HCT116 (cell line): ENCODE measurements at regions not wholly inside any gene's neighbourhood (a gene's known extent, or its start where the extent isn't known, plus 50 kb on each side); places are given as distances from the start of the nearest gene placed in this dataset.
"Not testable (repeated sequence)": the region's sequence is repeated elsewhere in the genome, so short reads cannot be mapped to it uniquely, and the experiment has no call there.

Source experiments
- ATAC-seq: fragments of 200-7000 bp; cut with Tn5 transposase; 2 replicates; pipeline ENCODE4 v1.9.1; 2020; ENCODE audit warnings: mild to moderate bottlenecking, moderate library complexity
- BruUV-seq: library from RNA; stranded (reverse); fragments of 400-500 nt; replicated peaks from 2 replicates; lab custom pipeline; 2021; lab: Mats Ljungman, UMichigan
- CTCF ChIA-PET: fragments of 300-600 bp; sonication (Branson Sonifier 250); formaldehyde crosslinking; loops from one replicate; lab custom pipeline; 2021; ENCODE audit warnings: antibody characterized with exemption; lab: Charles Lee
- POLR2A ChIA-PET: fragments of 300-600, 350-600 bp; sonication (Branson Sonifier 250); formaldehyde crosslinking; loops from one replicate; lab custom pipeline; 2021; ENCODE audit warnings: antibody characterized with exemption; lab: Charles Lee
- RAD21 ChIA-PET, 2 experiments: fragments of 300-600 bp; sonication (Branson Sonifier 250); formaldehyde crosslinking; loops; one replicate each; lab custom pipeline; 2023; ENCODE audit warnings: low total read pairs in 2 of 2; ENCODE audit not compliant: uncharacterized antibody in 2 of 2, unreplicated experiment in 2 of 2, low non-redundant PET in 1 of 2; lab: Charles Lee
- DNase-seq: peaks from one replicate; pipeline ENCODE4 v3.0.0-alpha.2; 2010; ENCODE audit warnings: low read depth, low spot score
- H2AFZ ChIP-seq: fragments of 200-600 bp; shearing (Covaris generic), sonication (generic); 2 replicates; pipeline ENCODE4 v1.6.1; 2017; ENCODE audit warnings: low read depth, mixed run types, mixed read lengths, antibody characterized with exemption, low read length; ENCODE audit not compliant: poor library complexity, severe bottlenecking
- H3K27ac ChIP-seq: 2 replicates; pipeline ENCODE4 v1.5.1; 2012; ENCODE audit warnings: low read depth, low read length
- H3K27me3 ChIP-seq: fragments of 200-600 bp; sonication (generic); 2 replicates; pipeline ENCODE4 v1.6.1; 2016; ENCODE audit warnings: mixed run types, low read length, mixed read lengths; ENCODE audit not compliant: insufficient read depth
- H3K36me3 ChIP-seq, 2 experiments: fragments of 200-500 bp in 1 of 2; fragments of 200-600 bp in 1 of 2; sonication (Bioruptor generic) in 1 of 2; sonication (generic) in 1 of 2; 2 replicates each; pipeline versions ENCODE4 v1.5.1 to v1.6.1; 2014 to 2016; ENCODE audit warnings: low read length in 2 of 2, inconsistent platforms in 1 of 2, mixed read lengths in 1 of 2, mixed run types in 1 of 2; ENCODE audit not compliant: insufficient read depth in 2 of 2, control insufficient read depth in 1 of 2
- H3K4me1 ChIP-seq, 2 experiments: fragments of 200-600 bp in 1 of 2; sonication (generic) in 1 of 2; 2 replicates each; pipeline versions ENCODE4 v1.5.1 to v1.6.1; 2012 to 2017; ENCODE audit warnings: low read length in 2 of 2, inconsistent platforms in 1 of 2, mild to moderate bottlenecking in 1 of 2, mixed read lengths in 1 of 2, mixed run types in 1 of 2, moderate library complexity in 1 of 2; ENCODE audit not compliant: insufficient read depth in 2 of 2, control insufficient read depth in 1 of 2
- H3K4me2 ChIP-seq: fragments of 200-600 bp; sonication (generic); 2 replicates; pipeline ENCODE4 v1.6.1; 2017; ENCODE audit warnings: mixed run types, low read length, mixed read lengths
- H3K4me3 ChIP-seq, 2 experiments: fragments of 200-600 bp in 1 of 2; sonication (generic) in 1 of 2; replicated peaks in 1 of 2; 2 replicates each; pipeline ENCODE4 v1.5.1; 2011 to 2016; ENCODE audit warnings: low read length in 2 of 2, control low read depth in 1 of 2, low read depth in 1 of 2, mild to moderate bottlenecking in 1 of 2, mixed read lengths in 1 of 2, mixed run types in 1 of 2
- H3K79me2 ChIP-seq: fragments of 200-600 bp; sonication (generic); 2 replicates; pipeline ENCODE4 v1.6.1; 2017; ENCODE audit warnings: mild to moderate bottlenecking, mixed run types, low read length, moderate library complexity, mixed read lengths; ENCODE audit not compliant: insufficient read depth
- H3K9ac ChIP-seq: fragments of 200-600 bp; sonication (generic); 2 replicates; pipeline ENCODE4 v1.6.1; 2016; ENCODE audit warnings: low read length, mixed read lengths
- H3K9me2 ChIP-seq: fragments of 200-600 bp; sonication (generic), shearing (Covaris generic); 2 replicates; pipeline ENCODE4 v1.6.1; 2017; ENCODE audit warnings: mixed run types, mild to moderate bottlenecking, moderate library complexity; ENCODE audit not compliant: insufficient read depth
- H3K9me3 ChIP-seq, 2 experiments: fragments of 200-500 bp in 1 of 2; fragments of 200-600 bp in 1 of 2; sonication (Bioruptor generic) in 1 of 2; sonication (generic) in 1 of 2; 2 replicates each; pipeline ENCODE4 v1.6.1; 2014 to 2017; ENCODE audit warnings: low read length in 2 of 2, mixed read lengths in 2 of 2, inconsistent platforms in 1 of 2, low read depth in 1 of 2, mild to moderate bottlenecking in 1 of 2, mixed run types in 1 of 2, moderate library complexity in 1 of 2; ENCODE audit not compliant: control insufficient read depth in 1 of 2, insufficient read depth in 1 of 2
- H4K20me1 ChIP-seq: fragments of 200-600 bp; sonication (generic), shearing (Covaris generic); 2 replicates; pipeline ENCODE4 v1.6.1; 2017; ENCODE audit warnings: mixed run types, mild to moderate bottlenecking, moderate library complexity; ENCODE audit not compliant: insufficient read depth
- CEBPB ChIP-seq: IDR thresholded peaks from 2 replicates; pipeline ENCODE4 v1.6.1; 2012; ENCODE audit warnings: low read depth
- YY1 ChIP-seq: IDR thresholded peaks from 2 replicates; pipeline ENCODE4 v1.6.1; 2011; ENCODE audit warnings: low read length, low read depth, moderate library complexity, mild to moderate bottlenecking; ENCODE audit not compliant: insufficient replicate concordance; ENCODE audit errors: extremely low read depth
- ZNF274 ChIP-seq: fragments of 200-500 bp; sonication (Bioruptor generic); IDR thresholded peaks from 2 replicates; pipeline ENCODE4 v1.6.1; 2014; ENCODE audit warnings: mild to moderate bottlenecking, low read depth, low read length, inconsistent platforms
- intact Hi-C: fragments of 100-400 bp; cut with micrococcal nuclease; formaldehyde crosslinking; loops from 2 replicates; pipeline ENCODE4 v1.10.0; 2022

GRCh38 chr2:234693191-234693590, 196.3 kb upstream of the ARL4C start:
- H3K9ac ChIP-seq, H3K27me3 ChIP-seq, H3K27ac ChIP-seq: not testable (repeated sequence)

GRCh38 chr2:234691968-234692955, 195.4 kb upstream of the ARL4C start:
- Histone ChIP-seq H3K9me2 (no peaks in the 10 kb centered on the region), H3K27me3 (no peaks in the 10 kb centered on the region), H4K20me1 (no peaks in the 10 kb centered on the region), H2AFZ (no peak overlapping the region), H3K79me2 (no peaks in the 10 kb centered on the region), H3K9me3 (peaks cover 0 to 6% of the 10 kb centered on the region in 2 experiments; a peak in 1 of 4 replicates), H3K4me3 (no peak overlapping the region), H3K36me3 (no peaks in the 10 kb centered on the region), H3K4me2 (no peak overlapping the region), H3K9ac (no peak overlapping the region), H3K4me1 (peaks cover 17 to 36% of the 10 kb centered on the region in 2 experiments)
- no peak for DNase-seq
- no peak for ATAC-seq
- intact Hi-C loops = loop anchor here (10.0 kb wide), 1 partner anchor 193 kb away; no protein-coding TSS in a partner anchor
- POLR2A ChIA-PET = interaction anchor here (1.8 kb wide), 1 partner anchor 12 kb away, joined by 8 read pairs; no protein-coding TSS in a partner anchor
- TF ChIP-seq ZNF274 (no peak), YY1 (no peak), CEBPB (no peak)
- TF ChIP-seq, all 23 proteins: peak for 0
- ChIA-PET CTCF (no interaction called here), RAD21 (no interaction called here)
- no peak overlapping the region for H3K27ac ChIP-seq
- BruUV-seq = no TSS peak

More at GRCh38 chr2:234693191-234693590, 196.3 kb upstream of the ARL4C start:
- H2AFZ ChIP-seq, H3K4me3 ChIP-seq, H4K20me1 ChIP-seq, DNase-seq, H3K79me2 ChIP-seq, POLR2A ChIA-PET, H3K4me2 ChIP-seq, H3K36me3 ChIP-seq, ATAC-seq, H3K9me2 ChIP-seq, BruUV-seq, RAD21 ChIA-PET, CTCF ChIA-PET: not testable (repeated sequence)
- Histone ChIP-seq H3K4me1 (peaks cover 17 to 36% of the 10 kb centered on the region in 2 experiments), H3K9me3 (peaks cover 0 to 14% of the 10 kb centered on the region in 2 experiments; a peak in 1 of 4 replicates)
- intact Hi-C loops = loop anchor here (10.0 kb wide), 1 partner anchor 192 kb away; no protein-coding TSS in a partner anchor
